MM.1S (cell line): ENCODE measurements at regions not wholly inside any gene's neighbourhood (a gene's known extent, or its start where the extent isn't known, plus 50 kb on each side); places are given as distances from the start of the nearest gene placed in this dataset.

Experiments
- DNase-seq: peaks from one replicate; pipeline ENCODE4 v3.0.0-alpha.2; 2015
- H2AFZ ChIP-seq: fragments of 300-600 bp; sonication (generic); 2 replicates; pipeline ENCODE4 v1.6.0; 2016; ENCODE audit warnings: antibody characterized with exemption, low read length
- H3F3A ChIP-seq: fragments of 300-600 bp; sonication (generic); 2 replicates; pipeline ENCODE4 v1.6.1; 2016; ENCODE audit warnings: mild to moderate bottlenecking, antibody characterized with exemption, low read length, moderate library complexity, mixed read lengths; ENCODE audit not compliant: insufficient read depth
- H3K27ac ChIP-seq: fragments of 300-600 bp; sonication (generic); 2 replicates; pipeline ENCODE4 v1.5.1; 2016; ENCODE audit warnings: mild to moderate bottlenecking, low read length
- H3K27me3 ChIP-seq: fragments of 300-600 bp; sonication (generic); replicated peaks from 2 replicates; pipeline ENCODE4 v1.6.0; 2016; ENCODE audit warnings: low read length; ENCODE audit not compliant: insufficient read depth
- H3K36me3 ChIP-seq: fragments of 300-600 bp; sonication (generic); replicated peaks from 2 replicates; pipeline ENCODE4 v1.6.1; 2016; ENCODE audit warnings: mild to moderate bottlenecking, low read length, mixed read lengths; ENCODE audit not compliant: insufficient read depth
- H3K4me1 ChIP-seq: fragments of 300-600 bp; sonication (generic); 2 replicates; pipeline ENCODE4 v1.6.1; 2016; ENCODE audit warnings: low read length, mixed read lengths
- H3K4me2 ChIP-seq: fragments of 300-600 bp; sonication (generic); 2 replicates; pipeline ENCODE4 v1.6.0; 2016; ENCODE audit warnings: low read depth, low read length
- H3K4me3 ChIP-seq: fragments of 300-600 bp; sonication (generic); 2 replicates; pipeline ENCODE4 v1.5.1; 2016; ENCODE audit warnings: low read length, mixed read lengths
- H3K79me2 ChIP-seq: fragments of 300-600 bp; sonication (generic); 2 replicates; pipeline ENCODE4 v1.6.1; 2016; ENCODE audit warnings: mixed run types, low read length, mixed read lengths
- H3K9ac ChIP-seq: fragments of 300-600 bp; sonication (generic); 2 replicates; pipeline ENCODE4 v1.6.1; 2016; ENCODE audit warnings: low read length, mixed read lengths
- H3K9me2 ChIP-seq: fragments of 300-600 bp; sonication (generic); replicated peaks from 2 replicates; pipeline ENCODE4 v1.6.1; 2016; ENCODE audit warnings: mild to moderate bottlenecking, low read length, mixed read lengths; ENCODE audit not compliant: insufficient read depth
- H3K9me3 ChIP-seq: fragments of 300-600 bp; sonication (generic); replicated peaks from 2 replicates; pipeline ENCODE4 v1.6.1; 2016; ENCODE audit warnings: mild to moderate bottlenecking, low read length, mixed read lengths; ENCODE audit not compliant: insufficient read depth
- H4K20me1 ChIP-seq: fragments of 300-600 bp; sonication (generic); 2 replicates; pipeline ENCODE4 v1.6.1; 2016; ENCODE audit warnings: mild to moderate bottlenecking, low read length, moderate library complexity, mixed read lengths; ENCODE audit not compliant: insufficient read depth
- CTCF ChIP-seq: fragments of 300-600 bp; sonication (generic); IDR thresholded peaks from 2 replicates; pipeline ENCODE4 v1.5.1; 2016; ENCODE audit warnings: antibody characterized with exemption, low read length, mixed read lengths
- EZH2 ChIP-seq: fragments of 300-600 bp; sonication (generic); optimal IDR thresholded peaks from 2 replicates; pipeline ENCODE3; 2017; ENCODE audit warnings: low read depth, mild to moderate bottlenecking, antibody characterized with exemption, low read length, mixed read lengths
- EZH2phosphoT487 ChIP-seq: fragments of 300-600 bp; sonication (generic); IDR thresholded peaks from 2 replicates; pipeline ENCODE4 v1.6.1; 2018; ENCODE audit warnings: antibody characterized with exemption, low read length

GRCh38 chr11:106280036-106280435, 202.6 kb downstream of the AASDHPPT start:
- no peak for DNase-seq
- Histone ChIP-seq H3K4me2 (no peak overlapping the region), H2AFZ (no peak overlapping the region), H3K9me3 (no peaks in the 10 kb centered on the region), H3K9ac (no peak overlapping the region), H3K4me1 (no peaks in the 10 kb centered on the region), H3K79me2 (no peaks in the 10 kb centered on the region), H4K20me1 (no peaks in the 10 kb centered on the region), H3K36me3 (no peaks in the 10 kb centered on the region), H3K27me3 (no peaks in the 10 kb centered on the region), H3K4me3 (no peak overlapping the region), H3F3A (no peaks in the 10 kb centered on the region), H3K9me2 (no peaks in the 10 kb centered on the region), H3K27ac (no peak overlapping the region)
- TF ChIP-seq CTCF (no peak), EZH2 (no peak), EZH2phosphoT487 (no peak)

- Histone ChIP-seq H4K20me1 (no peaks in the 10 kb centered on the region), H3K9me2 (no peaks in the 10 kb centered on the region), H3K27me3 (no peaks in the 10 kb centered on the region), H3K9me3 (no peaks in the 10 kb centered on the region), H3K79me2 (no peaks in the 10 kb centered on the region), H3K27ac (no peak overlapping the region), H2AFZ (no peak overlapping the region), H3K4me2 (no peak overlapping the region), H3K36me3 (no peaks in the 10 kb centered on the region), H3K4me1 (no peaks in the 10 kb centered on the region), H3K9ac (no peak overlapping the region), H3F3A (no peaks in the 10 kb centered on the region), H3K4me3 (no peak overlapping the region)
- DNase-seq, result no peak
- no peak for TF ChIP-seq EZH2phosphoT487
- no peak for TF ChIP-seq EZH2
- no peak for TF ChIP-seq CTCF
Observed at GRCh38 chr11:106281455-106282173, 204.2 kb downstream of the AASDHPPT start.

DNA sequence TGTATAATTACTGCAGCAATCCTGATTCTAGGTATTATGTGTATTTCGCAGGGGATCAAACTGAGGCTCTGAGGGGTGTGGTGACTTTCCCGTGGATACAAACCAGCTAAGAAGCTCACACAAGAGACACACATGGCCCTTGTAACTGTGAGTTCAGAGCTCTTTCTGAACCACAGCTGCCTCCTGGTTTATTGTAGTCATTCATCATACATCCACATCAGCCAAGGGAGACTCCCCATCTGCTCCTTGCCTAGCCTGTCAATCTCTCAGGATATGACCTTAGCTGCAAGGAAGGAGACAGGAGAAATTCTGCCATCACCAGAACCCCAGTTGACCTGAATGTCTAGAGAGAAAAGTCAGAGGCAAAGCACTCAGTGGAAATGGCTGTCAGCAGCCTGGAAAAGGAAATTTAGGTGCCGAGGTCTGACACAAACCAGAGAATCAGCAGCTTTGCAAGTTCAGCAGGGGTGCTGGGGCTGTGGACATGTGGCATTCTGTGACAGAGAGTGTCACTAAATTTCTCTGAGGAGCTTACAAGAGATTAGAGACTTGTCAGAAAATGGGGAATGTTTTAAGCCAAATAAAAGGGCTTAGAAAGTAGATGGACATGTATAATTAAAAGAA, 209.5 kb downstream of the AASDHPPT start:
- Histone ChIP-seq H3K36me3 (no peaks in the 10 kb centered on the region), H3K9ac (no peak overlapping the region), H3K4me1 (no peaks in the 10 kb centered on the region), H3K9me2 (no peaks in the 10 kb centered on the region), H3K4me2 (no peak overlapping the region), H3K9me3 (no peaks in the 10 kb centered on the region), H3K27me3 (no peaks in the 10 kb centered on the region), H3K27ac (no peak overlapping the region), H4K20me1 (no peaks in the 10 kb centered on the region), H2AFZ (no peak overlapping the region), H3K4me3 (no peak overlapping the region), H3K79me2 (no peaks in the 10 kb centered on the region), H3F3A (no peaks in the 10 kb centered on the region)
- TF ChIP-seq CTCF (no peak), EZH2phosphoT487 (no peak), EZH2 (no peak)
- no peak for DNase-seq
